H1 (cell line): ENCODE measurements at regions not wholly inside any gene's neighbourhood (a gene's known extent, or its start where the extent isn't known, plus 50 kb on each side); places are given as distances from the start of the nearest gene placed in this dataset.

Source experiments
- CTCF ChIA-PET: fragments of 300-600 bp; sonication (Branson Sonifier 250); formaldehyde crosslinking; loops from one replicate; lab custom pipeline; 2021; ENCODE audit not compliant: partially characterized antibody; lab: Charles Lee
- POLR2A ChIA-PET: fragments of 300-600 bp; sonication (Branson Sonifier 250); formaldehyde crosslinking; loops from one replicate; lab custom pipeline; 2021; ENCODE audit warnings: inconsistent platforms; ENCODE audit not compliant: partially characterized antibody; lab: Charles Lee
- DNase-seq, 2 experiments: peaks; one replicate each; pipeline versions ENCODE4 v3.0.0 to v3.0.0-alpha.2; 2010 to 2022; ENCODE audit warnings: low spot score in 2 of 2, low read depth in 1 of 2, mixed read lengths in 1 of 2
- FAIRE-seq: peaks from 2 replicates; lab custom pipeline; 2011; peaks lifted over from hg19 to GRCh38; lab: Jason Lieb, UNC
- H2AFZ ChIP-seq: 2 replicates; pipeline ENCODE4 v1.8.1; 2012; ENCODE audit warnings: low read length, inconsistent platforms
- H2AK5ac ChIP-seq: 2 replicates; pipeline ENCODE4 v1.6.1; 2013; ENCODE audit warnings: low read depth, low read length
- H2BK120ac ChIP-seq: replicated peaks from 2 replicates; pipeline ENCODE3; 2013; ENCODE audit warnings: low read depth, low read length, inconsistent platforms
- H2BK12ac ChIP-seq: 2 replicates; pipeline ENCODE4 v1.6.1; 2013; ENCODE audit warnings: low read depth, low read length
- H2BK15ac ChIP-seq: 2 replicates; pipeline ENCODE4 v1.6.1; 2013; ENCODE audit warnings: low read length
- H2BK20ac ChIP-seq: 2 replicates; pipeline ENCODE4 v1.6.1; 2013; ENCODE audit warnings: low read length
- H2BK5ac ChIP-seq: 2 replicates; pipeline ENCODE4 v1.6.1; 2013; ENCODE audit warnings: low read depth, low read length
- H3K14ac ChIP-seq: 2 replicates; pipeline ENCODE4 v1.6.1; 2013; ENCODE audit warnings: inconsistent platforms; ENCODE audit not compliant: insufficient read length
- H3K18ac ChIP-seq: 2 replicates; pipeline ENCODE4 v1.6.1; 2013; ENCODE audit warnings: low read length; ENCODE audit errors: extremely low read depth
- H3K23ac ChIP-seq: 2 replicates; pipeline ENCODE4 v1.6.1; 2013; ENCODE audit warnings: inconsistent platforms; ENCODE audit not compliant: insufficient read length
- H3K23me2 ChIP-seq: 2 replicates; pipeline ENCODE4 v1.6.1; 2013; ENCODE audit warnings: low read depth, low read length
- H3K27ac ChIP-seq: 2 replicates; pipeline ENCODE4 v1.6.1; 2011; ENCODE audit warnings: low read depth, low read length, inconsistent platforms
- H3K27me3 ChIP-seq, 4 experiments: replicated peaks in 1 of 4; 1 replicate in 1 of 4; 2 replicates in 3 of 4; pipeline versions ENCODE4 v1.6.1 to v1.8.1; 2011 to 2013; ENCODE audit warnings: low read length in 3 of 4, mild to moderate bottlenecking in 3 of 4, inconsistent platforms in 2 of 4, mixed read lengths in 2 of 4, moderate library complexity in 1 of 4; ENCODE audit not compliant: control insufficient read depth in 3 of 4, insufficient read depth in 3 of 4; ENCODE audit errors: extremely low read depth in 1 of 4
- H3K36me3 ChIP-seq, 4 experiments: 2 replicates each; pipeline versions ENCODE4 v1.6.1 to v1.8.1; 2011 to 2013; ENCODE audit warnings: mild to moderate bottlenecking in 4 of 4, low read length in 3 of 4, moderate library complexity in 2 of 4, control low read depth in 1 of 4, inconsistent platforms in 1 of 4; ENCODE audit not compliant: insufficient read depth in 4 of 4, control insufficient read depth in 2 of 4
- H3K4ac ChIP-seq: replicated peaks from 2 replicates; pipeline ENCODE3; 2013; ENCODE audit warnings: low read length, low read depth, mixed read lengths, inconsistent platforms; ENCODE audit not compliant: insufficient read length
- H3K4me1 ChIP-seq, 4 experiments: replicated peaks in 1 of 4; 1 replicate in 1 of 4; 2 replicates in 3 of 4; pipeline versions ENCODE4 v1.6.1 to v1.8.1; 2011 to 2013; ENCODE audit warnings: low read length in 3 of 4, inconsistent platforms in 2 of 4, mixed read lengths in 1 of 4; ENCODE audit not compliant: insufficient read depth in 4 of 4, control insufficient read depth in 3 of 4
- H3K4me2 ChIP-seq, 2 experiments: 2 replicates each; pipeline versions ENCODE4 v1.6.1 to v1.8.1; 2011 to 2013; ENCODE audit warnings: low read depth in 2 of 2, low read length in 2 of 2, control low read depth in 1 of 2, inconsistent platforms in 1 of 2, mild to moderate bottlenecking in 1 of 2; ENCODE audit not compliant: insufficient read depth in 1 of 2
- H3K4me3 ChIP-seq, 4 experiments: fragments of 200-600, 300-600 bp in 1 of 4; sonication (generic), shearing (Covaris generic), sonication (Bioruptor Twin) in 1 of 4; 2 replicates each; pipeline versions ENCODE4 v1.5.1 to v1.8.1; 2011 to 2016; ENCODE audit warnings: low read length in 4 of 4, low read depth in 3 of 4, control low read depth in 2 of 4, inconsistent platforms in 2 of 4, mild to moderate bottlenecking in 2 of 4, mixed read lengths in 1 of 4, moderate library complexity in 1 of 4; ENCODE audit not compliant: insufficient read depth in 2 of 4; ENCODE audit errors: extremely low read depth in 1 of 4
- H3K56ac ChIP-seq: replicated peaks from 2 replicates; pipeline ENCODE3; 2013; ENCODE audit warnings: low read depth, mild to moderate bottlenecking, mixed read lengths, low read length, inconsistent platforms; ENCODE audit not compliant: insufficient read length
- H3K79me1 ChIP-seq: 2 replicates; pipeline ENCODE4 v1.6.1; 2013; ENCODE audit warnings: low read depth, low read length, control low read depth
- H3K79me2 ChIP-seq, 2 experiments: 2 replicates each; pipeline versions ENCODE4 v1.6.1 to v1.8.1; 2012 to 2013; ENCODE audit warnings: low read length in 2 of 2, mild to moderate bottlenecking in 2 of 2, inconsistent platforms in 1 of 2; ENCODE audit not compliant: insufficient read depth in 2 of 2, control insufficient read depth in 1 of 2
- H3K9ac ChIP-seq, 4 experiments: replicated peaks in 1 of 4; 1 replicate in 1 of 4; 2 replicates in 3 of 4; pipeline versions ENCODE4 v1.6.1 to v1.8.1; 2011 to 2013; ENCODE audit warnings: low read depth in 3 of 4, low read length in 3 of 4, control low read depth in 2 of 4, mild to moderate bottlenecking in 2 of 4, moderate library complexity in 2 of 4, inconsistent platforms in 1 of 4; ENCODE audit errors: extremely low read depth in 1 of 4
- H3K9me3 ChIP-seq, 2 experiments: 2 replicates each; pipeline versions ENCODE4 v1.6.1 to v1.8.1; 2012 to 2013; ENCODE audit warnings: mild to moderate bottlenecking in 2 of 2, moderate library complexity in 2 of 2, control low read depth in 1 of 2, inconsistent platforms in 1 of 2, low read depth in 1 of 2, low read length in 1 of 2, mixed read lengths in 1 of 2; ENCODE audit not compliant: insufficient read depth in 2 of 2
- H4K20me1 ChIP-seq, 2 experiments: replicated peaks in 1 of 2; 2 replicates each; pipeline versions ENCODE3 to v1.8.1; 2011 to 2013; ENCODE audit warnings: inconsistent platforms in 2 of 2, low read length in 2 of 2, mild to moderate bottlenecking in 1 of 2; ENCODE audit not compliant: insufficient read depth in 2 of 2, control insufficient read depth in 1 of 2
- H4K5ac ChIP-seq: 2 replicates; pipeline ENCODE4 v1.6.1; 2013; ENCODE audit warnings: low read length, low read depth, mixed read lengths, inconsistent platforms; ENCODE audit not compliant: insufficient read length
- H4K8ac ChIP-seq: 2 replicates; pipeline ENCODE4 v1.8.0; 2013; ENCODE audit warnings: mild to moderate bottlenecking, moderate library complexity, low read length, inconsistent platforms; ENCODE audit not compliant: insufficient read depth; ENCODE audit errors: extremely low read depth
- H4K91ac ChIP-seq: replicated peaks from 2 replicates; pipeline ENCODE3; 2013; ENCODE audit warnings: low read length, mixed read lengths, inconsistent platforms; ENCODE audit not compliant: insufficient read length
- JUND ChIP-seq: IDR thresholded peaks from 2 replicates; pipeline ENCODE4 v1.6.1; 2011; ENCODE audit warnings: mild to moderate bottlenecking, improper control_type of control experiment, low read length
- POLR2AphosphoS5 ChIP-seq: IDR thresholded peaks from 2 replicates; pipeline ENCODE4 v1.6.1; 2011; ENCODE audit warnings: low read depth, low read length
- SRF ChIP-seq: IDR thresholded peaks from 2 replicates; pipeline ENCODE4 v1.6.1; 2011; ENCODE audit warnings: mild to moderate bottlenecking, low read depth, low read length, moderate library complexity
- WGBS, 2 experiments: shearing (Covaris generic) in 1 of 2; methylation state at CpG; one replicate each; pipeline versions ENCODE4 v1.1.6 to v1.1.7; 2013 to 2015; ENCODE audit warnings: low lambda C conversion rate in 2 of 2, mixed read lengths in 2 of 2, inconsistent platforms in 1 of 2, low coverage in 1 of 2, missing lambda C conversion rate in 1 of 2; ENCODE audit not compliant: insufficient replicate concordance in 2 of 2, insufficient coverage in 1 of 2, insufficient read length in 1 of 2; ENCODE audit errors: extremely low coverage in 1 of 2, missing lambda C conversion rate in 1 of 2; 5-methylcytosine and 5-hydroxymethylcytosine counted together

GRCh38 chr13:63625869-63626268 lies 2210.2 kb upstream of the PCDH20 start:
- Histone ChIP-seq H3K36me3 (no peaks in the 10 kb centered on the region), H4K20me1 (no peaks in the 10 kb centered on the region), H3K4me3 (no peak overlapping the region), H3K4me2 (no peak overlapping the region), H3K14ac (no peak overlapping the region), H2AFZ (no peak overlapping the region), H3K27me3 (no peaks in the 10 kb centered on the region), H2BK5ac (no peak overlapping the region), H3K23me2 (no peaks in the 10 kb centered on the region), H2BK120ac (no peak overlapping the region), H3K18ac (no peak overlapping the region), H4K8ac (no peak overlapping the region), H3K79me2 (no peaks in the 10 kb centered on the region), H2BK12ac (no peak overlapping the region), H2BK15ac (no peak overlapping the region), H3K4me1 (no peaks in the 10 kb centered on the region)
- ChIA-PET CTCF (interaction anchor here (2.7 kb wide), 1 partner anchor 10 kb away, joined by 14 read pairs; no protein-coding TSS in a partner anchor), POLR2A (no interaction called here)
- 100% methylated on average over 1 of the region's 1 CpG; no CpG with 5 or more reads in 1 of the 2 experiments for WGBS, 2 experiments
- TF ChIP-seq JUND (0 out of 2 replicates have a peak, but pooled peaks have one; percentile 38), POLR2AphosphoS5 (no peak), SRF (peak; percentile 82)
- TF ChIP-seq, all 59 proteins: peak for 2
- Histone ChIP-seq H4K91ac (no peak overlapping the region), H2BK20ac (no peak overlapping the region), H3K23ac (no peak overlapping the region), H2AK5ac (no peak overlapping the region), H3K27ac (no peak overlapping the region), H3K9ac (no peak overlapping the region), H3K4ac (no peak overlapping the region), H3K79me1 (no peaks in the 10 kb centered on the region), H3K9me3 (no peaks in the 10 kb centered on the region), H4K5ac (no peak overlapping the region), H3K56ac (no peak overlapping the region)
- no peak for DNase-seq
- no peak for FAIRE-seq
